GM18861 (cell line): ENCODE measurements at regions not wholly inside any gene's neighbourhood (a gene's known extent, or its start where the extent isn't known, plus 50 kb on each side); places are given as distances from the start of the nearest gene placed in this dataset.
"Not testable (repeated sequence)": the region's sequence is repeated elsewhere in the genome, so short reads cannot be mapped to it uniquely, and the experiment has no call there.

Experiments used
- ATAC-seq: cut with Tn5 transposase; IDR thresholded peaks from one replicate; pipeline ENCODE4 v1.9.1; 2021; ENCODE audit not compliant: unreplicated experiment

DNA sequence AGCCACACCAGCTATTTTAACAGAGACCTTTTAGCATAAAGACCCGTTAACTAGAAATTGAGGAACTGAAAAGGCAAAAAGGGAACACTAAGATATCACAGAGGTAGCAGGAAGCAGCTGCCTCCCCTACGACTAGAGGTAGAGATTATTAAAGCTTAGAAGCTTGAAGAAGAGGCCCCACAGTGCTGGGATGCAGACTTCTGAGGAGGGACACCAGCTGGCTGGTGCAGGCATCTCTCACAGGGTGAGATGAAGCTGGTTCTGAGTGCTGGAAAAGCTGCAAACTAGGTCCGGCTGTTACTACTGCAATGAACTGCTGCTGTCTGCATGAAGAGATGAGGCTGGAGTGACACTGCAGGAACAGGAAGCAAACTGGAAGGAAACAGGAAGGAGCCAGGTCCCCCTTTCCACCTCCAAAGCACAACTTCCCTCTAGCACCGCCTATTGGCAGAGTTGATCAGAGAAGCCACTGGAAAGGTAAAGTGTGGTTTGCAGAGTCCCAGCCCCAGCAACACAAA is 61.2 kb upstream of the MRPS9 start:
- ATAC-seq: peak; percentile 96

DNA sequence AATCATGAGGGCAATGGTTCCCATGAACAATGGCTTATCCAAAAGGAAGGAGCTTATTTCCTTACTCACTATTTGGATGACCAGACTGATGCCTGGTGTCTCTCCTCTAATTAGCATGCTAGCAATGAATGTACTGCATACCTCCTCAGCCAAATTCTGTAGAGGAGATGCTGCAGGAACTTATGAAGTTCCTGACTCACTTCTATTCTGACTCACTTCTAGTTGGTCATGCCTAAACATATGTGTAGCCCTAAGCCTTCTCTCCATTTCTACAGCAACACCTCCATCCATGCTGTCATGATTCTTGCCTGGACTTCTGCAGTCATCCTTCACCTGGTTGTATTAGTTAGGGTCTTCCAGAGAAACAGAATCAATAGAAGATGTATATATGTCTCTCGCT is 59.9 kb upstream of the MRPS9 start:
- no peak for ATAC-seq

- not testable (repeated sequence) for ATAC-seq
Observed at GRCh38 chr2:104979786-104980185, 58.1 kb upstream of the MRPS9 start.

- no peak for ATAC-seq
Observed at GRCh38 chr2:104982111-104982510, 55.8 kb upstream of the MRPS9 start.
